Right lobe of liver (tissue), 6 donors: ENCODE measurements at regions not wholly inside any gene's neighbourhood (a gene's known extent, or its start where the extent isn't known, plus 50 kb on each side); places are given as distances from the start of the nearest gene placed in this dataset.

Experiments used
- ATAC-seq, 4 donors: fragments of 200-7000 bp; cut with Tn5 transposase; one replicate each; pipeline ENCODE4 v1.9.1; 2020; ENCODE audit warnings: mild to moderate bottlenecking in 4 of 4, moderate library complexity in 4 of 4
- DNase-seq, 3 donors: peaks; one replicate each; pipeline ENCODE4 v3.0.0-alpha.2; 2020
- H3K27ac ChIP-seq, 3 donors: fragments of 200-600 bp; one replicate each; pipeline ENCODE4 v1.8.0; 2022
- H3K27me3 ChIP-seq, 2 donors: fragments of 200-600 bp; one replicate each; pipeline ENCODE4 v1.8.0; 2022
- H3K36me3 ChIP-seq, 4 donors: fragments of 200-600 bp; sonication (generic) in 1 of 4; one replicate each; pipeline versions ENCODE4 v1.5.1 to v1.8.0; 2017 to 2022; ENCODE audit warnings: control low read depth in 1 of 4
- H3K4me1 ChIP-seq, 4 donors: fragments of 200-600 bp; sonication (generic) in 1 of 4; one replicate each; pipeline versions ENCODE4 v1.5.1 to v1.8.0; 2017 to 2022; ENCODE audit warnings: control low read depth in 1 of 4
- H3K4me3 ChIP-seq, 3 donors: fragments of 200-600 bp; one replicate each; pipeline ENCODE4 v1.8.0; 2022
- H3K9me3 ChIP-seq, 4 donors: fragments of 200-600 bp; sonication (generic) in 1 of 4; one replicate each; pipeline versions ENCODE4 v1.5.1 to v1.8.0; 2017 to 2022; ENCODE audit warnings: control low read depth in 1 of 4
- CTCF ChIP-seq, 4 donors: fragments of 200-600 bp in 3 of 4; fragments of 450-650 bp in 1 of 4; IDR thresholded peaks; one replicate each; pipeline versions ENCODE4 v1.5.1 to v1.8.0; 2016 to 2022; ENCODE audit warnings: antibody characterized with exemption in 4 of 4, mild to moderate bottlenecking in 2 of 4
- POLR2A ChIP-seq: fragments of 450-650 bp; IDR thresholded peaks from one replicate; pipeline ENCODE4 v1.6.1; 2017; ENCODE audit warnings: antibody characterized with exemption, mild to moderate bottlenecking
- WGBS: methylation state at CpG from one replicate; pipeline ENCODE4 v1.1.6; 2018; ENCODE audit warnings: low coverage, low lambda C conversion rate; ENCODE audit not compliant: insufficient coverage; ENCODE audit errors: missing lambda C conversion rate; 5-methylcytosine and 5-hydroxymethylcytosine counted together
- intact Hi-C, 2 donors: fragments of 100-400 bp; cut with DNase I; formaldehyde crosslinking; loops; one replicate each; pipeline versions ENCODE4 v1.11.2 to v1.14.1; 2022
- donor health status: DM: no; HTN: yes; CAD: no.
- donor health status: DM: no; HTN: no; CAD: no.
- donor health status: DM: no; HTN: no; CAD: no.
- donor health status: DM: no; HTN: yes; CAD: no.
- donor health status: DM: no; HTN: yes; CAD: no.

- ATAC-seq (peak in 1 of 4 donors; percentile 29), DNase-seq (no peak)
- Histone ChIP-seq H3K4me3 (no peak overlapping the region), H3K36me3 (no peaks in the 10 kb centered on the region), H3K4me1 (peaks cover 0 to 16% (median 7%) of the 10 kb centered on the region in 4 donors), H3K27ac (no peak overlapping the region), H3K27me3 (no peaks in the 10 kb centered on the region), H3K9me3 (no peaks in the 10 kb centered on the region)
- TF ChIP-seq CTCF (IDR thresholded peaks at IDR 0.05): no peak
- TF ChIP-seq POLR2A: no peak
- 50% methylated on average over 1 of the region's 1 CpG for WGBS
- intact Hi-C loops: no loop called here
Observed at GRCh38 chr1:101109791-101110190, 84.2 kb upstream of the DPH5 start.

GRCh38 chr1:101108111-101108500 is 82.5 kb upstream of the DPH5 start:
- TF ChIP-seq POLR2A: no peak
- TF ChIP-seq CTCF (IDR thresholded peaks at IDR 0.05): no peak
- WGBS: 35% methylated on average over 3 of the region's 3 CpGs
- no peaks in the 10 kb centered on the region for H3K36me3 ChIP-seq
- H3K9me3 ChIP-seq: no peaks in the 10 kb centered on the region
- peaks cover 0 to 16% (median 7%) of the 10 kb centered on the region in 4 donors for H3K4me1 ChIP-seq
- no peak overlapping the region for H3K27ac ChIP-seq
- ATAC-seq: peak; percentile 48 to 75 (median 52)
- intact Hi-C loops: no loop called here
- peak in 2 of 3 donors; percentile 25 to 35 for DNase-seq
- H3K27me3 ChIP-seq: no peaks in the 10 kb centered on the region
- H3K4me3 ChIP-seq: no peak overlapping the region

GRCh38 chr1:101107496-101108110 is 82.0 kb upstream of the DPH5 start:
- intact Hi-C loops: no loop called here
- Histone ChIP-seq H3K9me3 (no peaks in the 10 kb centered on the region), H3K4me3 (no peak overlapping the region), H3K36me3 (no peaks in the 10 kb centered on the region), H3K4me1 (peaks cover 0 to 16% (median 7%) of the 10 kb centered on the region in 4 donors), H3K27ac (no peak overlapping the region), H3K27me3 (no peaks in the 10 kb centered on the region)
- DNase-seq: no peak
- no peak for TF ChIP-seq POLR2A
- no peak for TF ChIP-seq CTCF (IDR thresholded peaks at IDR 0.05)
- WGBS: 38% methylated on average over 2 of the region's 2 CpGs
- ATAC-seq: peak in 1 of 4 donors; percentile 35

- TF ChIP-seq CTCF (IDR thresholded peaks at IDR 0.05): no peak
- TF ChIP-seq POLR2A: no peak
- ATAC-seq (peak; percentile 81 to 95 (median 94)), DNase-seq (no peak)
- Histone ChIP-seq H3K27ac (no peak overlapping the region), H3K27me3 (no peaks in the 10 kb centered on the region), H3K9me3 (no peaks in the 10 kb centered on the region), H3K36me3 (no peaks in the 10 kb centered on the region), H3K4me1 (peaks cover 0 to 16% (median 7%) of the 10 kb centered on the region in 4 donors), H3K4me3 (no peak overlapping the region)
- 18% methylated on average over 2 of the region's 2 CpGs for WGBS
- intact Hi-C loops: no loop called here
Observed at GRCh38 chr1:101105877-101106276, 80.3 kb upstream of the DPH5 start.
